DOHH2 (cell line): ENCODE measurements at regions not wholly inside any gene's neighbourhood (a gene's known extent, or its start where the extent isn't known, plus 50 kb on each side); places are given as distances from the start of the nearest gene placed in this dataset.
"Not testable (repeated sequence)": the region's sequence is repeated elsewhere in the genome, so short reads cannot be mapped to it uniquely, and the experiment has no call there.

ENCODE experiments used
- CTCF ChIP-seq: fragments of 200-600 bp; sonication (generic); IDR thresholded peaks from one replicate; pipeline ENCODE4 v1.5.1; 2014; ENCODE audit warnings: antibody characterized with exemption, mild to moderate bottlenecking, low read depth, low read length; ENCODE audit not compliant: poor library complexity, severe bottlenecking
- EZH2phosphoT487 ChIP-seq: fragments of 200-600 bp; sonication (generic); IDR thresholded peaks from 2 replicates; pipeline ENCODE4 v1.6.1; 2017; ENCODE audit warnings: borderline replicate concordance, mild to moderate bottlenecking, antibody characterized with exemption, low read length, moderate library complexity, mixed read lengths

DNA sequence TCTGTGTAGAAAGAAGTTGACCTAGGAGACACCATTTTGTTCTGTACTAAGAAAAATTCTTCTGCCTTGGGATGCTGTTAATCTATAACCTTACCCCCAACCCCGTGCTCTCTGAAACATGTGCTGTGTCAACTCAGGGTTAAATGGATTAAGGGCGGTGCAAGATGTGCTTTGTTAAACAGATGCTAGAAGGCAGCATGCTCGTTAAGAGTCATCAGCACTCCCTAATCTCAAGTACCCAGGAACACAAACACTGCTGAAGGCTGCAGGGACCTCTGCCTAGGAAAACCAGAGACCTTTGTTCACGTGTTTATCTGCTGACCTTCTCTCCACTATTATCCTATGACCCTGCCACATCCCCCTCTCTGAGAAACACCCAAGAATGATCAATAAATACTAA, 127.9 kb upstream of the MED14 start:
- TF ChIP-seq CTCF, EZH2phosphoT487: not testable (repeated sequence)
